ENCODE measurements at regions not wholly inside any gene's neighbourhood (a gene's known extent, or its start where the extent isn't known, plus 50 kb on each side); places are given as distances from the start of the nearest gene placed in this dataset.

- no peak for TF ChIP-seq CTCF (IDR thresholded peaks at IDR 0.05)
- TF ChIP-seq EZH2 (IDR thresholded peaks at IDR 0.05; ENCODE audit: borderline replicate concordance, insufficient read depth, low read depth, low read length, poor library complexity, severe bottlenecking), result no peak
Measured at GRCh38 chr5:23318166-23318565, 189.2 kb upstream of the PRDM9 start.
